GM19035 (cell line): ENCODE measurements at regions not wholly inside any gene's neighbourhood (a gene's known extent, or its start where the extent isn't known, plus 50 kb on each side); places are given as distances from the start of the nearest gene placed in this dataset.

ENCODE experiments used
- ATAC-seq: cut with Tn5 transposase; IDR thresholded peaks from one replicate; pipeline ENCODE4 v1.9.1; 2021; ENCODE audit not compliant: unreplicated experiment

DNA sequence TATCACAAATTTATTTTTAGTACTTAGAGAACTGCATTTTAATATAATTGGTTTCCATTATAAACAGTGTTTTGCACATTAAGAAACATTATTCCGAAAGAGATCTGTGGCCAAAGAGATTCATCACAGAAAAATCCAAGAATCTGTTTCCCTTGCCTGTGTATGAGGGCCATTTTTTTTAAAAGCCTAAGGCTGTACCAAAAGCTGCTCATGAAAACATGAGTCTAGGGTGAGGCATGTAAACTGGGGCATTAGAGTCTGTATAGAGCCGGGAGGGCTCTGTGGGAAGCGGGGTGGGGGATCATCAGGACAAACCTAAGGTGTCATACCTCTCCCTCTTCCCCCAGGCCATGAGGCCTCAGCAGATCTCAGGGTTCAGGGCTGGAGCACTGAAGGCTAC, 223.8 kb downstream of the FBXO15 start:
- ATAC-seq: no peak

DNA sequence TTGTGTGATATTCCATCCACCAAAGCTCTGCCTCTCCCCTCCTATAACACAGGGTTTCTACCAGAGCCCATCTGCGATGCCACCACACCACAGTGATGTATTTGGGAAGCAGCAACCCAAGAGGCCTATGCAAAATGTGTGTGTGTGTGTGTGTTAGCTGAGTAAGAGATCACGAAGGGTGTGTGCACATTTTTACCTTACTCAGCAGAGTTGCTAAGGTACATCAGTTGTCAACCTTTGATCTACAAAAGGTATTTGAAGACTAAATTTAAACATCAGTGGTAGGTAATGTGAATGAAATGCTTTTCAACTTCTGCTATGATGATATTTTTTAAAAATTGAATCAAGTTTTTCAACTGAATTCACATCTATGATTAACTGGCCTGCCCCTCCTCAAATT, 227.6 kb downstream of the FBXO15 start:
- ATAC-seq: no peak

DNA sequence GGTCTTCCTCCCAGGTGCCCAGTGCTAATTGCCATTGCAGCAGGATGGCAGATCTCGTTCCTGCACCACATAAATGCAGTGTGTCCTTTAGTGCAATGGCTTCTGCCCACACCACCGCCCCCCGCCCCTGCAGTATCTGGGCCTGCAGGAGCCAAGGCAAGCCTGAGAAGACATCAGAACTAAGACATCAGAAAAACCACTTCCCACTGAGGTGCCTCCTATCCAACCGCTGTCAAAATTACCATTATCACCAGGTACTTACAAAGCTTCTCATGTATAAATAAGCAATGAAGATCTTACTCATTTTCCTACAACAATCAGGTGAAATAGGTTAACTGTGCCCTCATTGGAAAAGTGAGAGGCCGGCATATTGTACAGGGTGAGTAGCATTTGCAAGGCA, 228.8 kb downstream of the FBXO15 start:
- ATAC-seq: no peak

DNA sequence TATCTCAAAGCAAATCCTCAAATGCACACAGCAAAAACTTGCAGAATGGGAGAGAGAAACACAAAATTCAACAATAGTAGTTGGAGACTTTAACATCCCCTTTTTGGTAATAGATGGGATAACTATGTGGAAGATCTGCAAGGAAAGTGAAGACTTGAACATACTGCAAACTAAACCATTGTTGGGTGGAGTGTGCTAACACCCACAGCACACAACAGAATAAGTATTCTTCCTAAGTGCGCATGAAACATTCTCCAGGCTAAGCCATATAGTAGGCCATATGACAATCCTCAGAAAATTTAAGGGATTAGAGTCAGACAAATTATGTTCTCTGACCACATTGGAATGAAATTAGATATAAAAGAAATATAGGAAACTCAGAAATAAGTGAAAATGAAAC, 230.6 kb downstream of the FBXO15 start:
- ATAC-seq: no peak

DNA sequence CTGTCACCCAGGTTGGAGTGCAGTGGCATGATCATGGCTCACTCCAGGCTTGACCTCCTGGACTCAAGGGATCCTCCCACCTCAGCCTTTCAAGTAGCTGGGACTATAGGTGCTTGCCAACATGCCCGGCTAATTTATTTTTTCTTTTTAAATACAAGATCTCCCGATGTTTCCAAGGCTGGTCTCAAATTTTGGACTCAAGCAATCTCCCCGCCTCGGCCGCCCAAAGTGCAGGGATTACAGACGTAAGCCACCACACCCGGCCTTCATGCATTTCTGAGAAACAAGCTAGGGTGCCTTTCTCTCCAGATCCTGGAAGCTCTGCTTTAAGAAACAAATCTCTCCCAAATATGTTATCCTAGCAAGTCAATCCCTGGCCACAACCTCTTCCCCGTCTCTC, 234.1 kb downstream of the FBXO15 start:
- no peak for ATAC-seq

DNA sequence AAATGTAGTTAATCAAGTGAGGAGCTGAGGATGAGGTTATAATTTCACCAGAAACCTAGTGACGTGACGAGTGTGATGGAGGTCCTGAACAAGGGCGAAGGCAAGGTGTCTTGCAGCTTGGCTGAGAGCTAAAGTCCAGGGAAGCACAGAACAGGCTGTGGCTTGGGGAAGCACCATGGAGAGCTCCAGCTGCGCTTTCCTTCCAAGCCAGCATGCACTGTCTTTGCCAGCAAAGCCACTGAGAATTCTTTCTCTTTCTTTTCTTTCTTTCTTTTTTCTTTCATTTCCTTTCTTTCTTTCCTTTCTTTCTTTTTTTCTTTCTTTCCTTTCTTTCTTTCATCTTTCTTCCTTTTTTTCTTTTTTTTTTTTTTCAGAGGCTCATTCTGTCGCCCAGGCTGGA, 239.3 kb downstream of the FBXO15 start:
- ATAC-seq: no peak

DNA sequence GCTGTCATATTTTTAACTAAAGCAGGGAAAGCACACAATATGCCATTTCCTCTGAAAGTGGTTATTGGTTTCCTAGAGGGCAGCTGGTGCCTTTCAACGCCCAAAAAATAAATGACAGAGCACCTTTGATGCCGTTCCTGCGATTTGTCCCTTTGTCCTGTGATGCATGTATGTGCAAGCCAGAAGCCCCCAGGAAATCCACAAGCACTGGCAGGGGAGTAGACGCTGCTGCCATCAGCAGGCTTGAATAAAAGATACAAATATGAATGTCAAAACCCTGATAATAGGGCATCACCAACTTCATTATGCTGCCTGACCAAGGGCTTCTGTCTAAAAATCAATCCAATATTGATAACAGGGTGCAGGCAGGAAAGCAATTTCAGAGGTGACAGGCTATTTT, 246.1 kb downstream of the FBXO15 start:
- no peak for ATAC-seq

DNA sequence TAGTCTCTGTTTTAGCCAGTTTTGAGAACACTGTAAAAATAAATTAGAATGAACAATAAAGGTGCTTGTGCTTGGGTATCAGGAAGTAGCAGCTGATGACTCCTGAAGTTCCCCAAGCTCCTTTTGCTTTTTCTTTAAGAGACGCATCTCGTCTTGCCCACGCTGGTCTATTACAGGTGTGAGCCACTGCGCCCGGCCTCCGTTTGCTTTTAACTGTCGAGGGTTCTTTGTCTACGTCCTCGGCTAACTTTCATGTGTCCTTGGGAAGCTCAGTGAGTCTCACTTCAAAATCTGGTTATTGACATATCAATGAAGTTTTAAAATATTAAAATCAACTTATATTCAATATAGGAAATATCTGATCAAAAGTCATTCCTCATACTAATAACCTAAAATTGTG, 246.5 kb downstream of the FBXO15 start:
- ATAC-seq: no peak

DNA sequence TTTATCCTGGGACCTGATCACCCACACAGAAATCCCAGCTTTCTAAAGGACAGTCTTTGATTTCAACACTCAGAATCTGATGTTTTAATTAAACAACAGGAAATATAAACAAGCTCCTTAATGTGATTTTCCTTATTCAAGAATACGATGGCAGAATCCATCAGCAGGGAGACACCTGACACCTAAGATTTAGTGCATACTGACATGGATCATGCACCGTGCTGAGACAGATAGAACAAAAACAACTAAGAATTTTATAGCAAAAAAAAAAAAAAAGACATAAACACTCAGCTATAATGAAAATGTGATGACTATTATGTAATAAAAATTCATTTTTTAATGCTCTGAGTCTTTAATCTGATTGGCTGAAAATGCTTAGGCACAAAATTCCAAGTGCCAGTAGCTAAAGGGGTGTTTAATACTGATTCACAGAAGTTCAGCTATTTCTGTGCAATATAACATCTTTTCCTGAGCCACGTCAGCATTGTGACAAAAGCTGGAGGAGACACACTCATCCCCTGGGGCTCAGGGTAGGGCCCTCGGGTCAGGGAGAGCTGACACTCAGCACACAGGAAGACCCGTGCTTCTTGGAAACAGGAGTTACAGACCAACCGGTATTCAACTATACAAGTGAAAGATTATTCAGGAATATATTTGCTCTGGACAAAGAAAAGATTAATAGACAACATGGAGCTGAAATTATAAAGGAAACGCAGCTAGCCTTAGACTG, 247.4 kb downstream of the FBXO15 start:
- no peak for ATAC-seq

DNA sequence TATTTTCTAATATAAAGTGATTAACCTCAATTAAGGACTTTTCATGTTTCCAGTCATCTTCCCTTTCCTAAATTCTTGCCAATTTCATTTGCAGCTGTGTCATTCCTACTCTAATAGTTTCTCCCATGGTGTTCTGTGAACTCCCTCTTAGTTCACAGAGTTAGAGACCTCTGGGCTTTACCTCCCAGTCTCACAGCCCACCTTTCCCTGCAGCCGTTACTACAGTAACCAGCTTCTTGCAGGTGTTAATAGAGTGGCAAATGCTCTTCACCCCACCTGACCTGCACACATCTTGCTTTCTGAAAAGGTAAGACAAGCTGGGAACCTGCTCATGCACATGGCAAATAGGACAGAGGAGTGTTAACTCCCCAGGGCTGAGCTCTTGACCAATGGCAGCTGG, 250.1 kb downstream of the FBXO15 start:
- ATAC-seq: no peak

DNA sequence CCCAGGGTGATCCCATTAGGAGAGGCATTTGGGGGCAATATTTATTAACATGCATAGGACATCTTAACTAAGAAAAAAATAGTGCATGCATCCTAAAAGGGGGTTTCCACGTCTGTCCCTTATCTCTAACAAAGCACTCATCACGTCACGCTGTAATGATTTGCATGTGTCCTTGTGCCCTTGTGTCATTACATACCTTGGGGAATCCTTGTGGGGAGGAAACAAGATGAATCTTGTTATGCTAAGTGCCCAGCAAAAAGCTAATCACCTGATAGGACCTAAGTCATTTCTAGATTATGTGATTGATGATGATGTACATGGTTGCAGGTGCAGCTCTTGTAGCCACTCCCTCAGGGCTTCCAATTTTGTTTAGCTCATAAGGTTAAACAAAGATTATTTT, 250.9 kb downstream of the FBXO15 start:
- ATAC-seq: no peak

DNA sequence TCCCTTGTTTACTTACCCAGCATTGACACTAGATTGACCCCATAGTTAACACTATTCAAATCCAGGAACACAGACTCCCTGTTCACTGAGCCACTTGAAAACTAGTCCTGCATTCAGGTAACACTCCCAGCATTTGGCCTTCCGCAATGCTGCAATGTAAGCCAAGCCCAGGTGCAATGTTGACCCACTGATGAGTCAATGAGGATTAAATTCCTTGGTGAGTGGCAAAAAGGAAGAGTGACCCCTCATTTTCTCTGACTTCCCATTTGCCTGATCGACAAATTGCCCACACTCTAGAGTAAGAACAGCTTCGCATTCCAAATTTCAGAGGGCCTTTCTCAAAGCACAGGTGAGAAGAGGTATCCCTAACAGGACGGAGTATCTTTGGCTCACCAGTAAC, 251.9 kb downstream of the FBXO15 start:
- ATAC-seq: no peak

DNA sequence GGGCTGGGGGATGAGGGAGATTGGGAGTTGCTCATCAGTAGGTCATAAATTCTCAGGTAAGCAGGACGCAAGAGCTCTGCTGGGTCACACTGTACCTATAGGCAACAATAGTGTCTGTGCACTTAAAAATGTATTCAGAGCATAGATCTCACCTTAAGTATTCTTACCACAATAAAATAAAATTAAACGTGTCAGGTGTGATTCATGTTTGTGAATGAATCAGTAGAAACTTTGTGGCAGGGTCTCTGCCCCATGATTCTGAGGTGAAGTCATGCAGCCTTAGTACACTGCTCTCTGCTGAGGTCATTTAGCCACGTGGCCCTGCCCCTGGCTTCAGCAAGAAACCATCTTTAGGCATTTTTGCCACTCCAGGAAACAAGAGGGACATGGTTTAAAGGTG, 253.8 kb downstream of the FBXO15 start:
- ATAC-seq: no peak

DNA sequence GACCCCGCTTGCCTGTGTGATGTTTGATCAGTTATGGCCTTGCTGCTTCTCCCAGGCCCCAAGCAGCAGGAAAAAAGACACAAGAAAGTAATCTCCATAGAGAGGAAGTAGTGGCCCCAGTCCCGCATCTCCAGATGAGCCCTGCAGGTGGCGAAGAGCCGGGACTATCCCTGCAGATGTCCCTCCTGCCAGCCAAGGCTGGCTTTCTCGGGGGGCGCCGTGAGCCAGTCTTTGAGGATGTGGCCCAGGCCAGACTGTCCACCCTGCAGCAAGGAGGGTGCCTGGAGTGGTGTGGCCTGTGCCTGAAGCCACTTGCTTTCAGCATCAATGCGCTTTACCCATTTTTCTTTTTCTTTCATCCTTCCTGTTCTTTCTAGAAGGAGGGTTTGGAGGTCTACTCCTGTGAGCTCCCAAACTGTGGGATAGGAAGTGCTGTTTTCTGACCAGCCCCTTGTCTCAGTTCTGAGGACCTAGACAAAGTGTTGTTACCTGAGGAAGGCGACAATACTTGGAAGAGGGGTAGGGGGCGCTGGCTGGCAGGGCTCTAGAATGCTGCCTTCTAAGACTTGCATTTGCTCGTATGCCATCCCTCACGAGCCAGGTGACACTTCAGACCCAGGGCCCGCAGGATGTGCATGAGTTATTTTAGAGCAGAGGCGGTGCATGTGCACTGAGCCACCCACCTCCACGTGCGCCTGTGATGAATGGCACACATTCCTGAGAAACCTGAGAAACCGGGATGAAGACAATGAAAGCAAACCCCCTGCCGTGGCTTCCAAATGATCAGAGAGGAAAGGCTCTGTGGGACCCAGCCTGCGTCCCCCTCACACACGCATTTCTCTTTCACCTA, 255.8 kb downstream of the FBXO15 start:
- no peak for ATAC-seq

DNA sequence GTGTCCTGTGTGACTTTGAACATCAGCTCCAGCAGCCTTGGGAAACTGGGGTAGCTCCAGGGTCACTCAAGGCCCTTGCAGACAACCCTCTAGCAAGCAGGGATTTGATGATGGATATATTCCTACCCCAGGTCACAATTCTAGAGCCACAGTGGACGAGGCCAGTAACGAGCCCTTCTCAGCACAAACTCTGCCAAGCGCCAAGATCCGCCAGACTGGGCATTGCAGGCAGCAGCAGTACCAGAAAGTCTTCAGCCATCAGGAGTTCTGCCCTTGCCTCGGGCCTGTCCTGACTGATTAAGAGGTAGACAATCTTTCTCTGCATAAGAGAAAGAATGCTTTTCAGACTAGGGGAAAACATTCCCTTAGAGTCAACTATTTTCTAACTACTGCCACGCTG, 259.1 kb downstream of the FBXO15 start:
- no peak for ATAC-seq

DNA sequence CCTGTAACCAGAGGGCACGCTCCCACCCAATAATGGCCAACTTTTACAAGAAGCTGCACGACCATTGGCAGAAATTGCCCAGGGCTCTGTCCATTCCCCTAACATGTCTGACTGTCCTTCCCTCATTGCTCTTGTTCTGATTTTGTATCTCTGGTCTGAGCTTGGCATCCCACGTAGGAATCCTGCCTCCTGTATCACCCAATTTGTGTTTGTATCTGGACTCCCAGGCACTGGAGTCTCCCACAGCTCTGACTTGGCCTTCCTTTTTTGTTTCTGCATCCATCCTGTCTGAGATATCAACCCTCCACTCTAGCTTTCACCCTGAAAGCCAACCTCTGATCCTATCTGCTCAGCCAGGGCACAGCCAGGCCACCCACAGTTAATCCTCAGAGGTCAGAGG, 259.8 kb downstream of the FBXO15 start:
- no peak for ATAC-seq

DNA sequence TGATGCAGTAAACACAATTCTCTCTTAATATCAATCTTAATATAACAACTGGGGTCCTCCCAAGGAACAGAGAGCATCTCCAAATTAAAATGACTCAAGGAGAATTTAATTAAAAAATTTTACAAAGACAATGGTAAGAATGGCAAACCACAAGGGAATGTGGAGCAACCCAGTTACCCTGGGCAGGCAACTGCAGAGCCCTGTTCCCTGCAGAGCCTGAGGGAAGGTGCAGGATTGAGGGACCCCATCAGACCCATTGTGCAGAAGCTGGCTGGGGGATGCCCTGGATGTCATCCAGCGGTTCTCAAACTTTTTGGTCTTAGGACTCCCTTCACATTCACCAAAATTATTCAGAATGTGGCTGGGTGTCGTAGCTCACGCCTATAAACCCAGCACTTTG, 262.8 kb downstream of the FBXO15 start:
- ATAC-seq: no peak

DNA sequence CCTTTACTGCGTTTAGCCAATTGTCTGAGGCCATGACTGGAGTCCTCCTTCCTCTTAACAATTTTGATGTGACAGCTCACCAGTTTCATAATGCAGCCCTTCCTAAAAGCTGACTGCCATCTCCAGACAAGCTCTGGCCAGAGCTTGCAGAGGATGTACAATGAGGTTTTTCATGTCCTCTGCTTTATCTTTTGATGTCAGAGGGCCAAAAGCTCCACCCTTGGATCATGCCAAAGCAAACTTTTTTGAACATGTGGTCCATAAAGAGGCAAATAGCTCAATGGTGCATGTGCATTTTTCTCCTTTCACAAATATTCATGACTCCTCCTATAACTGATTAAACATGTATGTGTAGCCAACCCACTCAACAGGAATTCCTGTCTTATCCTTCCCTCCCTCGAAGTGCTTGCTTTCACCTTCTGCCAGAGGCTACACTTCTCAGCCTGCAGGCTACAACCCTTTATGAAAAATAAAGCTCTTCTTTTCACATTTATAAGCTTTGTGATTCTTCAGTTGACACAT, 266.2 kb downstream of the FBXO15 start:
- no peak for ATAC-seq

DNA sequence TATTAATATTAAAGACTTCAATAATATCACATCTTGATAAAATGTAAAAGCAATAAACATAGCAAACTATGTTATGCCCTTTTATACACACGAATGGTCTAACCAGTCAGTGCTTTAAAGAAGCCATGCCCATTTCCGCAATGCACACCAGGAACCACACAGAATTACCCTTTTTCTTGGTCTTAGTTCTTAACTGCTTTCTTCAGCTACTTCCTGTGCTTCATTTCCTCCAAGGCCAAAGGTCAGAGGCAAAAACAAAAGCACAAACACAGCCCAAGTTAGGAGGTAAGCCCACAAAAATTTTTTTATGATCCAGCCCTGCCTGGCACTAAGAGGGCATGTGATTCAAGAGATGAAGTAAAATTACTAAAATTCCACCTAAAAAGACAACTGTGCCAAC, 267.2 kb downstream of the FBXO15 start:
- no peak for ATAC-seq

DNA sequence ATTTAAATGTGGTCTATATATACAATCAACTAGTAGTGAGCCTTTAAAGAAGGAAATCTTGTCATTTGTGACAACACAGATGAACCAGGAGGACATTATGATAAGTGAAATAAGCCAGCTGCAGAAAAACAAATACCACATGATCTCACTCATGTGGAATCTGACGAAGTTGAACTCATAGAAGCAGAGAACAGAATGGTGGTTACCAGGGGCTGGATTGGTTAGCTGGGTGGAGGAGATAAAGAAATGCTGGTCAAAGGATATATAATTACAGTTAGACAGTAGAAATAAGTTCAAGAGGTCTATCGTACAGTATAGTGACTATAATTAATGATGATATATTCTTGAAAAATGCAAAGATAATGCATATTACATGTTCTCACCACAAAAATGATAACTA, 267.9 kb downstream of the FBXO15 start:
- no peak for ATAC-seq

DNA sequence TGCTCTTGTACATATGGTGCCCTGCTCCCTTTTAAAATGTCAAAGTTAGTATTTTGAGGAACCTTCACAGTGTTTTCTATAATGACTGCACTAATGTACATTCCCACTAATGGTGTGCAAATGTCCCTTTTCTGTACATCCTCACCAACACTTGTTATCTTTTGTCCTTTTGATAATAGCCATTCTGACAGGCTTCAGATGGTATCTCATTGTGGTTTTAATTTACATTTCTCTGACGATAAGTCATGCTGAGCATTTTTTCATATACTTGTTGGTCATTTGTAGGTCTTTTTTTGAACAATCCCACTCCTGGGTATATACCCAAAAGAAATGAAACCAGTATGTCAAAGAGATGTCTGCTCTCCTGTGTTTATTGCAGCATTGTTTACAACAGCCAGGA, 268.3 kb downstream of the FBXO15 start:
- no peak for ATAC-seq

DNA sequence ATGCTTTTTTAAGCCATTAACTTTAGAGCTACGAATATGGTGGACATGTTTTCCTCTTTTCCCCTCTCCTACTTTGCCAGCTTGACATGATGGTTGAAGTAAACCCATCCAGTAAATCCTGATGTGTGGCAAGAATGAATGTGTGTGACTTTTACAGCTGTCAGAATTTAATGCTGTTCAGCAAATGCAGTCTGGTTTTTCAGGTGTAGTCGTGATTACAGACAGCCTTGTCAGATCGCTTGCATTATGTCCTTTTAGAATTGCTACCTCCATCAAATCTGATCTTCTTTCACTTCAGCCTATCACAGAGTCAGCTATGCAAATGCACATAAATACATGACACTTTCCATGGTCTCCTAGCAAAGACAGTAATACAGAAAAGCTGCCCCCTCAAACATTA, 278.5 kb downstream of the FBXO15 start:
- no peak for ATAC-seq
